ENCODE measurements at regions not wholly inside any gene's neighbourhood (a gene's known extent, or its start where the extent isn't known, plus 50 kb on each side); places are given as distances from the start of the nearest gene placed in this dataset.

DNA sequence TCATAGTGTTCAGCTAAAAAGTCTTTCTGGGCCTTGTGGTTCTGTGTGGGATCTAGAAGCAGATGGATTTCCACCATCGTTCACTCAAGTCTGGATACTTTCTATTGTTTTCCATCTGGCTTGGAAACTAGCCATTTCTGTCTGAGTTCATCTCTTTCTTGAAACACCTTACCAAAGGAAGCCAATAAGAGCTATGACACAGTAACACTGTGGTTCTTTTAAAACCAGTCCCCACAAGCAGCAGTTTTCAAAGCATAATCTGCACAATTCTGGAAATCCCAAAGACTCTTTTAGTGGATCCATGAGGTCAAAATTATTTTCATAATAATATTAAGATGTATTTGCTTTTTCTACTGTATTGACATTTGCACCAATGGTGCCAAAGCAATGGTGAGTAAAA is 234.2 kb upstream of the TET2 start:
- Histone ChIP-seq H4K20me1 (replicated peaks; ENCODE audit: control insufficient read depth, extremely low read depth, insufficient read depth, low read length) (no peaks in the 10 kb centered on the region), H2AFZ (ENCODE audit: low read depth, low read length) (no peak overlapping the region), H3K27ac (ENCODE audit: insufficient read depth, low read depth, low read length) (no peak overlapping the region), H3K9ac (replicated peaks; ENCODE audit: extremely low read depth, insufficient read depth, low read length) (no peak overlapping the region), H3K9me3 (replicated peaks; ENCODE audit: control insufficient read depth, insufficient read depth, low read length) (no peaks in the 10 kb centered on the region), H3K4me1 (ENCODE audit: control insufficient read depth, extremely low read depth, insufficient read depth, low read length) (no peaks in the 10 kb centered on the region), H3K36me3 (ENCODE audit: control insufficient read depth in 2 of 2, extremely low read depth in 1 of 2, insufficient read depth in 2 of 2, low read length in 2 of 2) (no peaks in the 10 kb centered on the region), H3K4me3 (replicated peaks in 1 of 3; ENCODE audit: insufficient read depth in 1 of 3, low read depth in 1 of 3, low read length in 3 of 3) (no peak overlapping the region), H3K4me2 (ENCODE audit: insufficient read depth, low read length) (no peak overlapping the region), H3K9me1 (replicated peaks; ENCODE audit: control insufficient read depth, extremely low read depth, insufficient read depth, low read length) (no peaks in the 10 kb centered on the region), H3K79me2 (ENCODE audit: control insufficient read depth, insufficient read depth, low read length) (no peaks in the 10 kb centered on the region), H3K27me3 (ENCODE audit: control insufficient read depth in 2 of 2, insufficient read depth in 2 of 2, low read length in 2 of 2) (no peaks in the 10 kb centered on the region)
- no TSS peak for BruUV-seq (replicated peaks)
- CTCF ChIA-PET: no interaction called here
- POLR2A ChIA-PET: no interaction called here
- DNase-seq (ENCODE audit: low read depth, low spot score): no peak
- TF ChIP-seq POLR2AphosphoS5 (IDR thresholded peaks at IDR 0.05; ENCODE audit: insufficient read depth, low read depth, low read length): no peak
- TF ChIP-seq, protein P1, sequence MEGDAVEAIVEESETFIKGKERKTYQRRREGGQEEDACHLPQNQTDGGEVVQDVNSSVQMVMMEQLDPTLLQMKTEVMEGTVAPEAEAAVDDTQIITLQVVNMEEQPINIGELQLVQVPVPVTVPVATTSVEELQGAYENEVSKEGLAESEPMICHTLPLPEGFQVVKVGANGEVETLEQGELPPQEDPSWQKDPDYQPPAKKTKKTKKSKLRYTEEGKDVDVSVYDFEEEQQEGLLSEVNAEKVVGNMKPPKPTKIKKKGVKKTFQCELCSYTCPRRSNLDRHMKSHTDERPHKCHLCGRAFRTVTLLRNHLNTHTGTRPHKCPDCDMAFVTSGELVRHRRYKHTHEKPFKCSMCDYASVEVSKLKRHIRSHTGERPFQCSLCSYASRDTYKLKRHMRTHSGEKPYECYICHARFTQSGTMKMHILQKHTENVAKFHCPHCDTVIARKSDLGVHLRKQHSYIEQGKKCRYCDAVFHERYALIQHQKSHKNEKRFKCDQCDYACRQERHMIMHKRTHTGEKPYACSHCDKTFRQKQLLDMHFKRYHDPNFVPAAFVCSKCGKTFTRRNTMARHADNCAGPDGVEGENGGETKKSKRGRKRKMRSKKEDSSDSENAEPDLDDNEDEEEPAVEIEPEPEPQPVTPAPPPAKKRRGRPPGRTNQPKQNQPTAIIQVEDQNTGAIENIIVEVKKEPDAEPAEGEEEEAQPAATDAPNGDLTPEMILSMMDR (IDR thresholded peaks at IDR 0.05; ENCODE audit: extremely low read depth in 1 of 2, insufficient read depth in 1 of 2, low read depth in 1 of 2, low read length in 2 of 2): no peak
- FAIRE-seq: no peak
- intact Hi-C loops (cut with micrococcal nuclease): no loop called here
- dilution Hi-C loops (cut with MboI; ENCODE audit: extremely low pct_ligation_motif_present, low sequenced_read_pairs): no loop called here

DNA sequence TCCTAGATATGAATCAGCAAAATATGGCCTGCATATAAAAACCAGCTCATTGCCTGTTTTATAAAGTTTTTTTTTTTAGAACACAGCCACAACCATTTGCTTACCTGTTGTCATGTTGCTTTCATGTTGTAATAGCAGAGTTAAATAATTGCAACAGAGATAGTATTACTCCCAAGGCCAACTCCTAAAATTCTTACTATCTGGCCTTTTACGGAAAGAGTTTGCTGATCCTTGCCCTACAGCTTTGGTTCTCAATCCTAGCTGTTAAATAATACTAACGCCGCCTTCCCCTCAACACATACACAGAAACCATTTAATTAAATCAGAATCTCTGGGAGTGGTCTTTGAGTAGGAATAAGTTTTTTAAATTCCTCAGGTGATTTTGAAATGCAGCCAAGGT is 231.3 kb upstream of the TET2 start:
- H3K36me3 ChIP-seq (ENCODE audit: control insufficient read depth in 2 of 2, extremely low read depth in 1 of 2, insufficient read depth in 2 of 2, low read length in 2 of 2): no peaks in the 10 kb centered on the region
- intact Hi-C loops (cut with micrococcal nuclease) (no loop called here), dilution Hi-C loops (cut with MboI; ENCODE audit: extremely low pct_ligation_motif_present, low sequenced_read_pairs) (no loop called here)
- FAIRE-seq: no peak
- H3K4me1 ChIP-seq (ENCODE audit: control insufficient read depth, extremely low read depth, insufficient read depth, low read length): no peaks in the 10 kb centered on the region
- TF ChIP-seq POLR2A (IDR thresholded peaks at IDR 0.05; ENCODE audit: low read depth, low read length) (no peak), FOS (IDR thresholded peaks at IDR 0.05; ENCODE audit: borderline replicate concordance, insufficient read depth, low read length) (no peak)
- H3K79me2 ChIP-seq (ENCODE audit: control insufficient read depth, insufficient read depth, low read length): no peaks in the 10 kb centered on the region
- no peak for DNase-seq (ENCODE audit: low read depth, low spot score)
- H3K9me3 ChIP-seq (replicated peaks; ENCODE audit: control insufficient read depth, insufficient read depth, low read length): no peaks in the 10 kb centered on the region
- H2AFZ ChIP-seq (ENCODE audit: low read depth, low read length): no peak overlapping the region
- H3K9me1 ChIP-seq (replicated peaks; ENCODE audit: control insufficient read depth, extremely low read depth, insufficient read depth, low read length): no peaks in the 10 kb centered on the region
- POLR2A ChIA-PET: no interaction called here
- H4K20me1 ChIP-seq (replicated peaks; ENCODE audit: control insufficient read depth, extremely low read depth, insufficient read depth, low read length): no peaks in the 10 kb centered on the region
- no TSS peak for BruUV-seq (replicated peaks)
- no peak overlapping the region for H3K4me3 ChIP-seq (replicated peaks in 1 of 3; ENCODE audit: insufficient read depth in 1 of 3, low read depth in 1 of 3, low read length in 3 of 3)
- no peak overlapping the region for H3K27ac ChIP-seq (ENCODE audit: insufficient read depth, low read depth, low read length)
- CTCF ChIA-PET: no interaction called here
- H3K27me3 ChIP-seq (ENCODE audit: control insufficient read depth in 2 of 2, insufficient read depth in 2 of 2, low read length in 2 of 2): no peaks in the 10 kb centered on the region
- no peak overlapping the region for H3K9ac ChIP-seq (replicated peaks; ENCODE audit: extremely low read depth, insufficient read depth, low read length)
- no peak overlapping the region for H3K4me2 ChIP-seq (ENCODE audit: insufficient read depth, low read length)

Data from endothelial cell of umbilical vein (primary cell).